ENCODE measurements at regions not wholly inside any gene's neighbourhood (a gene's known extent, or its start where the extent isn't known, plus 50 kb on each side); places are given as distances from the start of the nearest gene placed in this dataset.

GRCh38 chr21:31447505-31447904 is 103.4 kb upstream of the TIAM1 start:
- Histone ChIP-seq H4K8ac (ENCODE audit: extremely low read depth, insufficient read depth, low read length) (no peak overlapping the region), H2BK15ac (ENCODE audit: low read length) (no peak overlapping the region), H3K9ac (replicated peaks in 1 of 4; ENCODE audit: extremely low read depth in 1 of 4, low read depth in 3 of 4, low read length in 3 of 4) (no peak overlapping the region), H3K23me2 (ENCODE audit: low read depth, low read length) (no peaks in the 10 kb centered on the region), H3K23ac (ENCODE audit: insufficient read length) (no peak overlapping the region), H3K36me3 (ENCODE audit: control insufficient read depth in 2 of 4, insufficient read depth in 4 of 4, low read length in 3 of 4) (no peaks in the 10 kb centered on the region), H3K4me1 (replicated peaks in 1 of 4; ENCODE audit: control insufficient read depth in 3 of 4, insufficient read depth in 4 of 4, low read length in 3 of 4) (no peaks in the 10 kb centered on the region; a peak in 1 of 7 replicates), H3K4ac (replicated peaks; ENCODE audit: insufficient read length, low read depth, low read length) (no peak overlapping the region), H2BK12ac (ENCODE audit: low read depth, low read length) (no peak overlapping the region), H3K4me3 (ENCODE audit: extremely low read depth in 1 of 4, insufficient read depth in 2 of 4, low read depth in 3 of 4, low read length in 4 of 4) (no peak overlapping the region), H3K79me2 (ENCODE audit: control insufficient read depth in 1 of 2, insufficient read depth in 2 of 2, low read length in 2 of 2) (no peaks in the 10 kb centered on the region; a peak in 1 of 4 replicates), H2BK120ac (replicated peaks; ENCODE audit: low read depth, low read length) (no peak overlapping the region), H3K79me1 (ENCODE audit: low read depth, low read length) (no peaks in the 10 kb centered on the region), H3K56ac (replicated peaks; ENCODE audit: insufficient read length, low read depth, low read length) (no peak overlapping the region), H4K5ac (ENCODE audit: insufficient read length, low read depth, low read length) (no peak overlapping the region), H3K4me2 (ENCODE audit: insufficient read depth in 1 of 2, low read depth in 2 of 2, low read length in 2 of 2) (no peak overlapping the region), H3K14ac (ENCODE audit: insufficient read length) (no peak overlapping the region), H3K27me3 (replicated peaks in 1 of 4; ENCODE audit: control insufficient read depth in 3 of 4, extremely low read depth in 1 of 4, insufficient read depth in 3 of 4, low read length in 3 of 4) (no peaks in the 10 kb centered on the region), H4K91ac (replicated peaks; ENCODE audit: insufficient read length, low read length) (no peak overlapping the region), H3K27ac (ENCODE audit: low read depth, low read length) (no peak overlapping the region), H2AFZ (ENCODE audit: low read length) (no peak overlapping the region), H3K18ac (ENCODE audit: extremely low read depth, low read length) (no peak overlapping the region), H4K20me1 (replicated peaks in 1 of 2; ENCODE audit: control insufficient read depth in 1 of 2, insufficient read depth in 2 of 2, low read length in 2 of 2) (no peaks in the 10 kb centered on the region), H2AK5ac (ENCODE audit: low read depth, low read length) (no peak overlapping the region), H2BK20ac (ENCODE audit: low read length) (no peak overlapping the region), H2BK5ac (ENCODE audit: low read depth, low read length) (no peak overlapping the region), H3K9me3 (ENCODE audit: insufficient read depth in 2 of 2, low read depth in 1 of 2, low read length in 1 of 2) (no peaks in the 10 kb centered on the region)
- FAIRE-seq (no peak), DNase-seq (ENCODE audit: low read depth in 1 of 2, low spot score in 2 of 2) (no peak)
- TF ChIP-seq SIRT6 (IDR thresholded peaks at IDR 0.05; ENCODE audit: low read length) (no peak), NANOG (IDR thresholded peaks at IDR 0.05; ENCODE audit: insufficient read depth, low read depth, low read length, poor library complexity, severe bottlenecking) (no peak), CHD2 (IDR thresholded peaks at IDR 0.05; ENCODE audit: low read length) (no peak), SUZ12 (IDR thresholded peaks at IDR 0.05; ENCODE audit: low read length) (no peak), GABPA (IDR thresholded peaks at IDR 0.05; ENCODE audit: borderline replicate concordance, insufficient read depth, low read length) (no peak), KDM4A (IDR thresholded peaks at IDR 0.05; ENCODE audit: low read depth, low read length, severe bottlenecking) (no peak)
- POLR2A ChIA-PET (ENCODE audit: partially characterized antibody): no interaction called here
- CTCF ChIA-PET (ENCODE audit: partially characterized antibody): interaction anchor here (1.1 kb wide), 1 partner anchor 133 kb away, joined by 4 read pairs; no protein-coding TSS in a partner anchor
- WGBS, 2 experiments (ENCODE audit: extremely low coverage in 1 of 2, insufficient coverage in 1 of 2, insufficient read length in 1 of 2, insufficient replicate concordance in 2 of 2, low coverage in 1 of 2, low lambda C conversion rate in 2 of 2, missing lambda C conversion rate in 1 of 2): 54% methylated on average over 3 of the region's 3 CpGs; no CpG with 5 or more reads in 1 of the 2 experiments
